ENCODE measurements at regions not wholly inside any gene's neighbourhood (a gene's known extent, or its start where the extent isn't known, plus 50 kb on each side); places are given as distances from the start of the nearest gene placed in this dataset.

- H2BK120ac ChIP-seq (ENCODE audit: low read depth, low read length), result no peak overlapping the region
- H3K27ac ChIP-seq (ENCODE audit: low read depth, low read length), result no peak overlapping the region
- no peak overlapping the region for H3K4me2 ChIP-seq (ENCODE audit: low read length)
- H4K8ac ChIP-seq (ENCODE audit: low read depth, low read length), result no peak overlapping the region
- no peak overlapping the region for H2BK15ac ChIP-seq (replicated peaks; ENCODE audit: low read depth)
- no peaks in the 10 kb centered on the region for H3K27me3 ChIP-seq (ENCODE audit: insufficient read depth, low read length, poor library complexity)
- H2BK5ac ChIP-seq (ENCODE audit: low read length), result no peak overlapping the region
- no peak overlapping the region for H3K9ac ChIP-seq (ENCODE audit: low read length)
- H3K4ac ChIP-seq (ENCODE audit: low read depth, low read length), result no peak overlapping the region
- H3K18ac ChIP-seq (ENCODE audit: low read length), result no peak overlapping the region
- no peak overlapping the region for H2AK5ac ChIP-seq (ENCODE audit: low read length)
- H3K4me3 ChIP-seq (ENCODE audit: low read length), result no peak overlapping the region
- no peak for DNase-seq
- H4K5ac ChIP-seq (ENCODE audit: low read length), result no peak overlapping the region
- H3K4me1 ChIP-seq (ENCODE audit: control insufficient read depth, low read depth, low read length), result no peaks in the 10 kb centered on the region
- H3K36me3 ChIP-seq (ENCODE audit: control insufficient read depth, insufficient read depth, low read length), result no peaks in the 10 kb centered on the region
- H3K56ac ChIP-seq (ENCODE audit: low read length), result no peak overlapping the region
- no peaks in the 10 kb centered on the region for H3K79me1 ChIP-seq (ENCODE audit: low read length)
- H3K79me2 ChIP-seq (ENCODE audit: control insufficient read depth, insufficient read depth, low read length), result no peaks in the 10 kb centered on the region
- WGBS (ENCODE audit: extremely low coverage, insufficient coverage, low lambda C conversion rate), result no CpG with 5 or more reads among the region's 5 CpGs
- H3K23ac ChIP-seq (ENCODE audit: low read length), result no peak overlapping the region
These were observed 52.5 kb upstream of the PDE8B start for GRCh38 chr5:77157732-77158532.

- no peaks in the 10 kb centered on the region for H3K79me1 ChIP-seq (ENCODE audit: low read length)
- no peaks in the 10 kb centered on the region for H3K27me3 ChIP-seq (ENCODE audit: insufficient read depth, low read length, poor library complexity)
- H4K5ac ChIP-seq (ENCODE audit: low read length), result no peak overlapping the region
- H3K4ac ChIP-seq (ENCODE audit: low read depth, low read length), result no peak overlapping the region
- no peak overlapping the region for H3K4me3 ChIP-seq (ENCODE audit: low read length)
- no peak overlapping the region for H3K4me2 ChIP-seq (ENCODE audit: low read length)
- H2BK15ac ChIP-seq (replicated peaks; ENCODE audit: low read depth), result no peak overlapping the region
- no peak overlapping the region for H3K27ac ChIP-seq (ENCODE audit: low read depth, low read length)
- H3K9ac ChIP-seq (ENCODE audit: low read length), result no peak overlapping the region
- H2BK120ac ChIP-seq (ENCODE audit: low read depth, low read length), result no peak overlapping the region
- no peak overlapping the region for H3K23ac ChIP-seq (ENCODE audit: low read length)
- no peak for DNase-seq
- H3K36me3 ChIP-seq (ENCODE audit: control insufficient read depth, insufficient read depth, low read length), result no peaks in the 10 kb centered on the region
- H3K18ac ChIP-seq (ENCODE audit: low read length), result no peak overlapping the region
- no peak overlapping the region for H2AK5ac ChIP-seq (ENCODE audit: low read length)
- no CpG with 5 or more reads among the region's 3 CpGs for WGBS (ENCODE audit: extremely low coverage, insufficient coverage, low lambda C conversion rate)
- no peak overlapping the region for H2BK5ac ChIP-seq (ENCODE audit: low read length)
- H3K56ac ChIP-seq (ENCODE audit: low read length), result no peak overlapping the region
- H4K8ac ChIP-seq (ENCODE audit: low read depth, low read length), result no peak overlapping the region
- H3K79me2 ChIP-seq (ENCODE audit: control insufficient read depth, insufficient read depth, low read length), result no peaks in the 10 kb centered on the region
- H3K4me1 ChIP-seq (ENCODE audit: control insufficient read depth, low read depth, low read length), result no peaks in the 10 kb centered on the region
These were observed 54.1 kb upstream of the PDE8B start for GRCh38 chr5:77156379-77156778.

- no peak for DNase-seq
- no peak overlapping the region for H2BK120ac ChIP-seq (ENCODE audit: low read depth, low read length)
- no peaks in the 10 kb centered on the region for H3K79me2 ChIP-seq (ENCODE audit: control insufficient read depth, insufficient read depth, low read length)
- H3K36me3 ChIP-seq (ENCODE audit: control insufficient read depth, insufficient read depth, low read length), result no peaks in the 10 kb centered on the region
- no peaks in the 10 kb centered on the region for H3K79me1 ChIP-seq (ENCODE audit: low read length)
- no peaks in the 10 kb centered on the region for H3K4me1 ChIP-seq (ENCODE audit: control insufficient read depth, low read depth, low read length)
- H3K27me3 ChIP-seq (ENCODE audit: insufficient read depth, low read length, poor library complexity), result no peaks in the 10 kb centered on the region
- no peak overlapping the region for H4K5ac ChIP-seq (ENCODE audit: low read length)
- H2BK5ac ChIP-seq (ENCODE audit: low read length), result no peak overlapping the region
- no peak overlapping the region for H3K27ac ChIP-seq (ENCODE audit: low read depth, low read length)
- H3K4me3 ChIP-seq (ENCODE audit: low read length), result no peak overlapping the region
- H3K23ac ChIP-seq (ENCODE audit: low read length), result no peak overlapping the region
- no peak overlapping the region for H4K8ac ChIP-seq (ENCODE audit: low read depth, low read length)
- no peak overlapping the region for H3K9ac ChIP-seq (ENCODE audit: low read length)
- H3K56ac ChIP-seq (ENCODE audit: low read length), result no peak overlapping the region
- no peak overlapping the region for H3K18ac ChIP-seq (ENCODE audit: low read length)
- H3K4me2 ChIP-seq (ENCODE audit: low read length), result no peak overlapping the region
- no peak overlapping the region for H2AK5ac ChIP-seq (ENCODE audit: low read length)
- H3K4ac ChIP-seq (ENCODE audit: low read depth, low read length), result no peak overlapping the region
- H2BK15ac ChIP-seq (replicated peaks; ENCODE audit: low read depth), result no peak overlapping the region
- whole genome bisulfite sequencing (ENCODE audit: extremely low coverage, insufficient coverage, low lambda C conversion rate), result 100% methylated on average over 2 of the region's 8 CpGs
These were observed 55.2 kb upstream of the PDE8B start for GRCh38 chr5:77155179-77155785.

- Histone ChIP-seq H3K4me2 (ENCODE audit: low read length) (no peak overlapping the region), H3K79me2 (ENCODE audit: control insufficient read depth, insufficient read depth, low read length) (no peaks in the 10 kb centered on the region), H2AK5ac (ENCODE audit: low read length) (no peak overlapping the region), H2BK15ac (replicated peaks; ENCODE audit: low read depth) (no peak overlapping the region), H3K36me3 (ENCODE audit: control insufficient read depth, insufficient read depth, low read length) (no peaks in the 10 kb centered on the region), H3K4me1 (ENCODE audit: control insufficient read depth, low read depth, low read length) (no peaks in the 10 kb centered on the region), H4K5ac (ENCODE audit: low read length) (no peak overlapping the region), H3K9ac (ENCODE audit: low read length) (no peak overlapping the region), H3K23ac (ENCODE audit: low read length) (no peak overlapping the region), H2BK5ac (ENCODE audit: low read length) (no peak overlapping the region), H3K56ac (ENCODE audit: low read length) (no peak overlapping the region), H3K27ac (ENCODE audit: low read depth, low read length) (no peak overlapping the region), H3K4me3 (ENCODE audit: low read length) (no peak overlapping the region), H3K4ac (ENCODE audit: low read depth, low read length) (no peak overlapping the region), H3K18ac (ENCODE audit: low read length) (no peak overlapping the region), H3K27me3 (ENCODE audit: insufficient read depth, low read length, poor library complexity) (no peaks in the 10 kb centered on the region), H3K79me1 (ENCODE audit: low read length) (no peaks in the 10 kb centered on the region), H2BK120ac (ENCODE audit: low read depth, low read length) (no peak overlapping the region), H4K8ac (ENCODE audit: low read depth, low read length) (no peak overlapping the region)
- WGBS (ENCODE audit: extremely low coverage, insufficient coverage, low lambda C conversion rate), result no CpG with 5 or more reads among the region's 8 CpGs
- DNase-seq, result no peak
These were observed 58.0 kb upstream of the PDE8B start for GRCh38 chr5:77152441-77152840.

- no peak for DNase-seq
- H3K9ac ChIP-seq (ENCODE audit: low read length), result no peak overlapping the region
- WGBS (ENCODE audit: extremely low coverage, insufficient coverage, low lambda C conversion rate), result no CpG with 5 or more reads among the region's 1 CpG
- H2BK120ac ChIP-seq (ENCODE audit: low read depth, low read length), result no peak overlapping the region
- no peaks in the 10 kb centered on the region for H3K4me1 ChIP-seq (ENCODE audit: control insufficient read depth, low read depth, low read length)
- no peak overlapping the region for H3K18ac ChIP-seq (ENCODE audit: low read length)
- no peaks in the 10 kb centered on the region for H3K79me1 ChIP-seq (ENCODE audit: low read length)
- no peaks in the 10 kb centered on the region for H3K36me3 ChIP-seq (ENCODE audit: control insufficient read depth, insufficient read depth, low read length)
- no peak overlapping the region for H2AK5ac ChIP-seq (ENCODE audit: low read length)
- H3K23ac ChIP-seq (ENCODE audit: low read length), result no peak overlapping the region
- no peaks in the 10 kb centered on the region for H3K79me2 ChIP-seq (ENCODE audit: control insufficient read depth, insufficient read depth, low read length)
- H3K56ac ChIP-seq (ENCODE audit: low read length), result no peak overlapping the region
- no peak overlapping the region for H3K4ac ChIP-seq (ENCODE audit: low read depth, low read length)
- H4K8ac ChIP-seq (ENCODE audit: low read depth, low read length), result no peak overlapping the region
- H2BK15ac ChIP-seq (replicated peaks; ENCODE audit: low read depth), result no peak overlapping the region
- no peak overlapping the region for H3K4me3 ChIP-seq (ENCODE audit: low read length)
- no peaks in the 10 kb centered on the region for H3K27me3 ChIP-seq (ENCODE audit: insufficient read depth, low read length, poor library complexity)
- H2BK5ac ChIP-seq (ENCODE audit: low read length), result no peak overlapping the region
- no peak overlapping the region for H3K4me2 ChIP-seq (ENCODE audit: low read length)
- no peak overlapping the region for H4K5ac ChIP-seq (ENCODE audit: low read length)
- no peak overlapping the region for H3K27ac ChIP-seq (ENCODE audit: low read depth, low read length)
These were observed 59.0 kb upstream of the PDE8B start for GRCh38 chr5:77151501-77151900.
